ENCODE measurements at regions not wholly inside any gene's neighbourhood (a gene's known extent, or its start where the extent isn't known, plus 50 kb on each side); places are given as distances from the start of the nearest gene placed in this dataset.

- DNase-seq (ENCODE audit: low spot score) = no peak
- H4K20me1 ChIP-seq (ENCODE audit: insufficient read depth, poor library complexity, severe bottlenecking) = no peaks in the 10 kb centered on the region
- H3K9me2 ChIP-seq (replicated peaks; ENCODE audit: insufficient read depth) = no peaks in the 10 kb centered on the region
- peak overlapping the region; percentile 81 for H3K27ac ChIP-seq
- H3K79me2 ChIP-seq = no peaks in the 10 kb centered on the region
- H3K4me2 ChIP-seq = peak overlapping the region; percentile 76
- WGBS (ENCODE audit: low lambda C conversion rate, missing lambda C conversion rate) = 61% methylated on average over 4 of the region's 4 CpGs
- H3K9me3 ChIP-seq (ENCODE audit: low read depth) = no peaks in the 10 kb centered on the region
- peak overlapping the region; percentile 40 for H2AFZ ChIP-seq
- H3K27me3 ChIP-seq = no peaks in the 10 kb centered on the region
- no peaks in the 10 kb centered on the region for H3K36me3 ChIP-seq (replicated peaks; ENCODE audit: insufficient read depth, low read depth)
- H3K4me3 ChIP-seq = peak overlapping the region; percentile 18
- peaks cover 18% of the 10 kb centered on the region for H3K4me1 ChIP-seq (ENCODE audit: insufficient read depth)
- TF ChIP-seq EZH2phosphoT487 (IDR thresholded peaks at IDR 0.05; ENCODE audit: low read depth, severe bottlenecking, unreplicated experiment) = no peak
- TF ChIP-seq, protein P1, sequence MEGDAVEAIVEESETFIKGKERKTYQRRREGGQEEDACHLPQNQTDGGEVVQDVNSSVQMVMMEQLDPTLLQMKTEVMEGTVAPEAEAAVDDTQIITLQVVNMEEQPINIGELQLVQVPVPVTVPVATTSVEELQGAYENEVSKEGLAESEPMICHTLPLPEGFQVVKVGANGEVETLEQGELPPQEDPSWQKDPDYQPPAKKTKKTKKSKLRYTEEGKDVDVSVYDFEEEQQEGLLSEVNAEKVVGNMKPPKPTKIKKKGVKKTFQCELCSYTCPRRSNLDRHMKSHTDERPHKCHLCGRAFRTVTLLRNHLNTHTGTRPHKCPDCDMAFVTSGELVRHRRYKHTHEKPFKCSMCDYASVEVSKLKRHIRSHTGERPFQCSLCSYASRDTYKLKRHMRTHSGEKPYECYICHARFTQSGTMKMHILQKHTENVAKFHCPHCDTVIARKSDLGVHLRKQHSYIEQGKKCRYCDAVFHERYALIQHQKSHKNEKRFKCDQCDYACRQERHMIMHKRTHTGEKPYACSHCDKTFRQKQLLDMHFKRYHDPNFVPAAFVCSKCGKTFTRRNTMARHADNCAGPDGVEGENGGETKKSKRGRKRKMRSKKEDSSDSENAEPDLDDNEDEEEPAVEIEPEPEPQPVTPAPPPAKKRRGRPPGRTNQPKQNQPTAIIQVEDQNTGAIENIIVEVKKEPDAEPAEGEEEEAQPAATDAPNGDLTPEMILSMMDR (IDR thresholded peaks at IDR 0.05; ENCODE audit: poor library complexity) = no peak
Measured at GRCh38 chr2:64228918-64229317, 84.7 kb upstream of the PELI1 start.

DNA sequence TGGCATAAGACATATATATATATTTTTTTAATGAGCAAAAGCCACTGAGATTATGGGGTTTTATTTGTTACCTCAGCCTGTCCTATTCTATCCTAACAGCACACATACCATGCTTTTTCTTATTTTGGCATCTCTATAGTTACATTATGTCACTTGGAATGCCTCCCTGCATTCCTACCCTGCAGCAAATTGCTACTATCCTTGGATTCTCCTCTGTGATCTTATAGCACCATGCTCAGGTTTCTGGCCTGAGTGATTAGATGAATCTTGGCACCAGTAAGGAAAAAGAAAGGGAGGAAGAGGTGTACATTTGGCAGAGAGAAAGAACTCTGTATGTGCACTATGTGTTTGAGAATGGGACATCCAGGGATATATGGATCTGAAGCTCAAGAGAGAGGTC is 86.3 kb upstream of the PELI1 start:
- no peak for DNase-seq (ENCODE audit: low spot score)
- H2AFZ ChIP-seq = no peak overlapping the region
- no peak overlapping the region for H3K4me2 ChIP-seq
- H3K27ac ChIP-seq = no peak overlapping the region
- H3K27me3 ChIP-seq = no peaks in the 10 kb centered on the region
- H3K4me1 ChIP-seq (ENCODE audit: insufficient read depth) = peaks cover 18% of the 10 kb centered on the region
- H3K9me2 ChIP-seq (replicated peaks; ENCODE audit: insufficient read depth) = no peaks in the 10 kb centered on the region
- no peak overlapping the region for H3K4me3 ChIP-seq
- H3K79me2 ChIP-seq = no peaks in the 10 kb centered on the region
- no peaks in the 10 kb centered on the region for H3K36me3 ChIP-seq (replicated peaks; ENCODE audit: insufficient read depth, low read depth)
- TF ChIP-seq EZH2 (IDR thresholded peaks at IDR 0.05; ENCODE audit: borderline replicate concordance) (no peak), EZH2phosphoT487 (IDR thresholded peaks at IDR 0.05; ENCODE audit: low read depth, severe bottlenecking, unreplicated experiment) (no peak)
- TF ChIP-seq, protein P1 (IDR thresholded peaks at IDR 0.05; ENCODE audit: poor library complexity) = no peak
- no peaks in the 10 kb centered on the region for H3K9me3 ChIP-seq (ENCODE audit: low read depth)
- no peaks in the 10 kb centered on the region for H4K20me1 ChIP-seq (ENCODE audit: insufficient read depth, poor library complexity, severe bottlenecking)

DNA sequence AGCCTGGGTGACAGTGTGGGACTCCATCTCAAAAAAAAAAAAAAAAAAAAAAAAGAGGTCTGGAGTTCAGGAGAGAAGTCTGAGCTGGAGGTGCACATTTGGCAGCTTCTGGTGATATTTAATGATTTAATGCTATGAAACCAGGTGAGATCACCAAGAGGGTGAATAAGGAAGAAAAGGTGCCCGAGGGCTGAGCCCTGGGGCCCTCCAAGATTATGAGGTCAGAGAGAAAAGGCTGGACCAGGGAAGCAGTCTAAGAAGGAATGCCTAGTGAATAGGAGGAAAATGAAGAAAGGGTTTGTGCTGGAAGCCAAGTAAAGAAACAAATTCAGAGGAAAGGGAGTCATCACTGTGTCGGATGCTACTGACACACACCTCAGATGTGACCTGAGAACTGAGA is 88.0 kb upstream of the PELI1 start:
- H3K4me1 ChIP-seq (ENCODE audit: insufficient read depth) = peaks cover 13% of the 10 kb centered on the region
- no peak overlapping the region for H2AFZ ChIP-seq
- no peak overlapping the region for H3K4me2 ChIP-seq
- no peaks in the 10 kb centered on the region for H3K27me3 ChIP-seq
- H3K79me2 ChIP-seq = no peaks in the 10 kb centered on the region
- no peak overlapping the region for H3K4me3 ChIP-seq
- WGBS (ENCODE audit: low lambda C conversion rate, missing lambda C conversion rate) = 94% methylated on average over 2 of the region's 2 CpGs
- TF ChIP-seq, protein P1 (IDR thresholded peaks at IDR 0.05; ENCODE audit: poor library complexity) = no peak
- no peak overlapping the region for H3K27ac ChIP-seq
- no peaks in the 10 kb centered on the region for H3K36me3 ChIP-seq (replicated peaks; ENCODE audit: insufficient read depth, low read depth)
- no peaks in the 10 kb centered on the region for H3K9me3 ChIP-seq (ENCODE audit: low read depth)
- no peak for DNase-seq (ENCODE audit: low spot score)
- H4K20me1 ChIP-seq (ENCODE audit: insufficient read depth, poor library complexity, severe bottlenecking) = no peaks in the 10 kb centered on the region
- H3K9me2 ChIP-seq (replicated peaks; ENCODE audit: insufficient read depth) = no peaks in the 10 kb centered on the region

DNA sequence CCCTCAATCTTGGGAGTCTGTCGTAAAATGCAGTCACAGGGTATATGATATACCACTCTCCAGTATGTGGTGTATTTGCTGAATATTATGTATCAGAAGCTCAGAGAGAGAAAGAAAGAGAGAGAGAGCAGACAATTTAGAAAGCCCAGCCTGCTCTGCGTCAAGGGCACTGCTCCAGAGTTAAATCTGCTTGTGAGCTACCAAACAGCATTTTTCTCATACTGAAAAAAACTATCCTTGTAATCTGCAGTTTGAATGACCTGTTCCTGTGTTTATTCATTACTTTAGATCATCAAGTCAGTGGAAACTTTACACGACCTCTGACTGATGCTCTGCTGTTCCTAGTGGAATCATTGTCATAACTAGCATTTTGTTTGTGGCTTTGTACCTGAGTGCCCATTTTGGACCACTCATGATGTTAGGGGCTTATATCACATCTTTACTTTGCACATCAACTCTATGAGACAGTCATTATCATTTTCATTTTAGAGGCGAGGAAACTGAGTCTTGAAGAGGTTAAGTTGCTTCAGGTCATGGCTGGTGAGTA is 89.2 kb upstream of the PELI1 start:
- Histone ChIP-seq H3K4me2 (no peak overlapping the region), H3K9me3 (ENCODE audit: low read depth) (no peaks in the 10 kb centered on the region), H3K9me2 (replicated peaks; ENCODE audit: insufficient read depth) (no peaks in the 10 kb centered on the region), H3K27ac (peak overlapping the region; percentile 20), H3K79me2 (no peaks in the 10 kb centered on the region), H3K36me3 (replicated peaks; ENCODE audit: insufficient read depth, low read depth) (no peaks in the 10 kb centered on the region), H3K27me3 (no peaks in the 10 kb centered on the region), H3K4me1 (ENCODE audit: insufficient read depth) (peaks cover 12% of the 10 kb centered on the region), H3K4me3 (no peak overlapping the region), H2AFZ (no peak overlapping the region), H4K20me1 (ENCODE audit: insufficient read depth, poor library complexity, severe bottlenecking) (no peaks in the 10 kb centered on the region)
- TF ChIP-seq, protein P1 (IDR thresholded peaks at IDR 0.05; ENCODE audit: poor library complexity) = no peak
- TF ChIP-seq EZH2 (IDR thresholded peaks at IDR 0.05; ENCODE audit: borderline replicate concordance) (no peak), EZH2phosphoT487 (IDR thresholded peaks at IDR 0.05; ENCODE audit: low read depth, severe bottlenecking, unreplicated experiment) (no peak)
- DNase-seq (ENCODE audit: low spot score) = no peak
- 57% methylated on average over 4 of the region's 4 CpGs for WGBS (ENCODE audit: low lambda C conversion rate, missing lambda C conversion rate)
